HEK293T (cell line): ENCODE measurements at regions not wholly inside any gene's neighbourhood (a gene's known extent, or its start where the extent isn't known, plus 50 kb on each side); places are given as distances from the start of the nearest gene placed in this dataset.

Source experiments
- CTCF ChIA-PET: fragments of 350-600 bp; formaldehyde crosslinking; extraction: SDS; loops from one replicate; lab custom pipeline; 2021; ENCODE audit warnings: antibody characterized with exemption, inconsistent platforms; lab: Yijun Ruan, JAX
- POLR2A ChIA-PET: fragments of 350-600 bp; formaldehyde crosslinking; extraction: SDS; loops from one replicate; lab custom pipeline; 2020; ENCODE audit warnings: antibody characterized with exemption, inconsistent platforms; lab: Yijun Ruan, JAX
- DNase-seq: peaks from one replicate; pipeline ENCODE4 v3.0.0; 2012; ENCODE audit warnings: mixed read lengths; ENCODE audit errors: extremely low spot score
- ARNT ChIP-seq: fragments of 450-650 bp; IDR thresholded peaks from 2 replicates; pipeline ENCODE4 v1.6.1; 2017; ENCODE audit warnings: mild to moderate bottlenecking
- BHLHE40 ChIP-seq: fragments of 450-650 bp; IDR thresholded peaks from 2 replicates; pipeline ENCODE4 v1.6.1; 2016; ENCODE audit warnings: mild to moderate bottlenecking, moderate library complexity, borderline replicate concordance
- CTBP1 ChIP-seq: fragments of 450-650 bp; IDR thresholded peaks from 2 replicates; pipeline ENCODE4 v1.6.1; 2016; ENCODE audit warnings: borderline replicate concordance
- ELF4 ChIP-seq: fragments of 450-650 bp; IDR thresholded peaks from 2 replicates; pipeline ENCODE4 v1.6.1; 2017; ENCODE audit warnings: antibody characterized with exemption
- FOXA1 ChIP-seq: fragments of 450-650 bp; IDR thresholded peaks from 2 replicates; pipeline ENCODE4 v1.6.1; 2016; ENCODE audit warnings: mild to moderate bottlenecking
- FOXK2 ChIP-seq: fragments of 450-650 bp; IDR thresholded peaks from 2 replicates; pipeline ENCODE4 v1.6.1; 2016; ENCODE audit warnings: mild to moderate bottlenecking
- FOXM1 ChIP-seq: fragments of 450-650 bp; IDR thresholded peaks from 2 replicates; pipeline ENCODE4 v1.6.1; 2017; ENCODE audit warnings: mild to moderate bottlenecking, borderline replicate concordance
- HDGF ChIP-seq: fragments of 450-650 bp; IDR thresholded peaks from 2 replicates; pipeline ENCODE4 v1.6.1; 2017; ENCODE audit warnings: antibody characterized with exemption, borderline replicate concordance
- L3MBTL2 ChIP-seq: fragments of 450-650 bp; conservative IDR thresholded peaks from 2 replicates; pipeline ENCODE4 v1.6.1; 2016; ENCODE audit warnings: mild to moderate bottlenecking
- LEF1 ChIP-seq: fragments of 450-650 bp; IDR thresholded peaks from 2 replicates; pipeline ENCODE4 v1.6.1; 2017; ENCODE audit warnings: mild to moderate bottlenecking, borderline replicate concordance
- NFRKB ChIP-seq: fragments of 450-650 bp; IDR thresholded peaks from 2 replicates; pipeline ENCODE4 v1.6.1; 2016; ENCODE audit warnings: mild to moderate bottlenecking, moderate library complexity
- PKNOX1 ChIP-seq: fragments of 450-650 bp; IDR thresholded peaks from 2 replicates; pipeline ENCODE4 v1.6.1; 2016
- SP1 ChIP-seq: fragments of 450-650 bp; IDR thresholded peaks from 2 replicates; pipeline ENCODE4 v1.6.1; 2017
- SUZ12 ChIP-seq: fragments of 450-650 bp; IDR thresholded peaks from 2 replicates; pipeline ENCODE4 v1.6.1; 2016; ENCODE audit warnings: mild to moderate bottlenecking
- TARDBP ChIP-seq: fragments of 450-650 bp; IDR thresholded peaks from 2 replicates; pipeline ENCODE4 v1.6.1; 2016
- ZNF384 ChIP-seq: fragments of 450-650 bp; IDR thresholded peaks from 2 replicates; pipeline ENCODE4 v1.6.1; 2016

GRCh38 chr14:101402936-101403660 is 158.2 kb upstream of the DIO3 start:
- DNase-seq: no peak
- POLR2A ChIA-PET: no interaction called here
- CTCF ChIA-PET: no interaction called here
- TF ChIP-seq FOXK2: no peak

- ChIA-PET CTCF (no interaction called here), POLR2A (no interaction called here)
- TF ChIP-seq NFRKB: no peak
- TF ChIP-seq ARNT: no peak
- TF ChIP-seq BHLHE40: no peak
- no peak for TF ChIP-seq CTBP1
- no peak for TF ChIP-seq TARDBP
- no peak for TF ChIP-seq L3MBTL2
- no peak for TF ChIP-seq HDGF
- TF ChIP-seq SUZ12: no peak
- TF ChIP-seq SP1: no peak
- TF ChIP-seq ZNF384: no peak
- TF ChIP-seq LEF1: no peak
- TF ChIP-seq FOXA1: no peak
- TF ChIP-seq FOXM1: no peak
- no peak for DNase-seq
These were observed 156.7 kb upstream of the DIO3 start for GRCh38 chr14:101404426-101405170.

- ChIA-PET CTCF (no interaction called here), POLR2A (no interaction called here)
- no peak for DNase-seq
- TF ChIP-seq PKNOX1: no peak
- TF ChIP-seq ZNF384: no peak
- TF ChIP-seq HDGF: no peak
- no peak for TF ChIP-seq FOXK2
- TF ChIP-seq FOXM1: no peak
- no peak for TF ChIP-seq FOXA1
These were observed 156.0 kb upstream of the DIO3 start for GRCh38 chr14:101405171-101405883.

- CTCF ChIA-PET: no interaction called here
- no peak for TF ChIP-seq ZNF384
- no peak for DNase-seq
- POLR2A ChIA-PET: no interaction called here
These were observed 154.4 kb upstream of the DIO3 start for GRCh38 chr14:101406921-101407320.

GRCh38 chr14:101407328-101407727 is 154.0 kb upstream of the DIO3 start:
- TF ChIP-seq FOXM1 (no peak), LEF1 (no peak), L3MBTL2 (no peak), FOXA1 (no peak)
- ChIA-PET CTCF (no interaction called here), POLR2A (no interaction called here)
- no peak for DNase-seq

- TF ChIP-seq NFRKB (no peak), L3MBTL2 (no peak), FOXA1 (no peak), SP1 (no peak), PKNOX1 (no peak), ELF4 (no peak)
- ChIA-PET CTCF (no interaction called here), POLR2A (no interaction called here)
- DNase-seq: no peak
These were observed 153.0 kb upstream of the DIO3 start for GRCh38 chr14:101408077-101408831.

GRCh38 chr14:101409006-101409543 is 152.2 kb upstream of the DIO3 start:
- no peak for DNase-seq
- CTCF ChIA-PET: no interaction called here
- TF ChIP-seq LEF1 (no peak), SUZ12 (no peak), L3MBTL2 (no peak)
- POLR2A ChIA-PET: no interaction called here
